IMR-90 (cell line): ENCODE measurements at regions not wholly inside any gene's neighbourhood (a gene's known extent, or its start where the extent isn't known, plus 50 kb on each side); places are given as distances from the start of the nearest gene placed in this dataset.

ENCODE experiments used
- ATAC-seq: fragments of 200-7000 bp; cut with Tn5 transposase; 2 replicates; pipeline ENCODE4 v1.9.1; 2020; ENCODE audit warnings: low read depth, mild to moderate bottlenecking, moderate library complexity
- BruUV-seq: library from RNA; stranded (reverse); fragments of 400-500 nt; replicated peaks from 2 replicates; lab custom pipeline; 2021; lab: Mats Ljungman, UMichigan
- CTCF ChIA-PET: fragments of 300-600 bp; formaldehyde crosslinking; extraction: SDS; loops from one replicate; lab custom pipeline; 2021; ENCODE audit warnings: antibody characterized with exemption; lab: Yijun Ruan, JAX
- POLR2A ChIA-PET: fragments of 300-600 bp; sonication (Branson Sonifier 250); formaldehyde crosslinking; loops from one replicate; lab custom pipeline; 2022; ENCODE audit warnings: antibody characterized with exemption; ENCODE audit not compliant: unreplicated experiment; lab: Charles Lee
- DNase-seq: peaks from one replicate; pipeline ENCODE4 v3.0.0; 2013
- H2AFZ ChIP-seq: replicated peaks from 2 replicates; pipeline ENCODE3; 2013; ENCODE audit warnings: low read length, mild to moderate bottlenecking; ENCODE audit not compliant: poor library complexity
- H2AK5ac ChIP-seq: 2 replicates; pipeline ENCODE4 v1.6.1; 2013; ENCODE audit warnings: low read depth, low read length, inconsistent platforms
- H2AK9ac ChIP-seq: replicated peaks from 2 replicates; pipeline ENCODE3; 2013; ENCODE audit warnings: mild to moderate bottlenecking, low read depth, low read length, moderate library complexity; ENCODE audit not compliant: poor library complexity
- H2BK120ac ChIP-seq: 2 replicates; pipeline ENCODE4 v1.6.1; 2013; ENCODE audit warnings: low read depth, low read length, inconsistent platforms
- H2BK15ac ChIP-seq: 3 replicates; pipeline ENCODE4 v1.6.1; 2013; ENCODE audit warnings: low read depth, low read length, inconsistent platforms
- H2BK20ac ChIP-seq: 2 replicates; pipeline ENCODE4 v1.6.1; 2013; ENCODE audit warnings: low read depth, mild to moderate bottlenecking, inconsistent platforms, low read length, moderate library complexity
- H2BK5ac ChIP-seq: 2 replicates; pipeline ENCODE4 v1.6.1; 2013; ENCODE audit warnings: mild to moderate bottlenecking, low read depth, low read length, inconsistent platforms; ENCODE audit not compliant: poor library complexity, severe bottlenecking
- H3K14ac ChIP-seq: replicated peaks from 2 replicates; pipeline ENCODE4 v1.6.1; 2013; ENCODE audit warnings: low read depth, low read length, inconsistent platforms
- H3K18ac ChIP-seq: 2 replicates; pipeline ENCODE4 v1.6.1; 2013; ENCODE audit warnings: low read depth, low read length, control low read depth
- H3K23ac ChIP-seq: 2 replicates; pipeline ENCODE4 v1.6.1; 2013; ENCODE audit warnings: low read depth, low read length, inconsistent platforms
- H3K27ac ChIP-seq: 2 replicates; pipeline ENCODE4 v1.5.1; 2013; ENCODE audit warnings: mild to moderate bottlenecking, control low read depth, low read length; ENCODE audit not compliant: insufficient read depth
- H3K27me3 ChIP-seq: 2 replicates; pipeline ENCODE4 v1.6.1; 2013; ENCODE audit warnings: low read length; ENCODE audit not compliant: control insufficient read depth, insufficient read depth
- H3K36me3 ChIP-seq: 2 replicates; pipeline ENCODE4 v1.6.1; 2013; ENCODE audit warnings: low read length, mixed read lengths; ENCODE audit not compliant: control insufficient read depth, insufficient read depth
- H3K4ac ChIP-seq: 2 replicates; pipeline ENCODE4 v1.6.1; 2013; ENCODE audit warnings: low read depth, low read length, inconsistent platforms
- H3K4me1 ChIP-seq: 2 replicates; pipeline ENCODE4 v1.6.1; 2013; ENCODE audit warnings: low read length, mixed read lengths; ENCODE audit not compliant: control insufficient read depth, insufficient read depth
- H3K4me2 ChIP-seq: 2 replicates; pipeline ENCODE4 v1.6.1; 2013; ENCODE audit warnings: low read depth, mild to moderate bottlenecking, control low read depth, low read length, moderate library complexity
- H3K4me3 ChIP-seq: 2 replicates; pipeline ENCODE4 v1.5.1; 2013; ENCODE audit warnings: low read depth, mild to moderate bottlenecking, control low read depth, low read length, moderate library complexity; ENCODE audit not compliant: insufficient read depth
- H3K56ac ChIP-seq: 2 replicates; pipeline ENCODE4 v1.6.1; 2013; ENCODE audit warnings: low read length, inconsistent platforms; ENCODE audit not compliant: insufficient read depth; ENCODE audit errors: extremely low read depth
- H3K79me1 ChIP-seq, 2 experiments: 2 replicates each; pipeline ENCODE4 v1.6.1; 2013; ENCODE audit warnings: low read length in 2 of 2, inconsistent platforms in 1 of 2, low read depth in 1 of 2
- H3K9ac ChIP-seq: 2 replicates; pipeline ENCODE4 v1.6.1; 2013; ENCODE audit warnings: low read depth, low read length, control low read depth
- H3K9me1 ChIP-seq: 2 replicates; pipeline ENCODE4 v1.6.1; 2013; ENCODE audit warnings: low read length, inconsistent platforms; ENCODE audit not compliant: insufficient read depth
- H3K9me3 ChIP-seq: 2 replicates; pipeline ENCODE4 v1.6.1; 2013; ENCODE audit warnings: low read length; ENCODE audit not compliant: control insufficient read depth, insufficient read depth
- H4K20me1 ChIP-seq: 2 replicates; pipeline ENCODE4 v1.6.1; 2013; ENCODE audit warnings: low read length, inconsistent platforms; ENCODE audit not compliant: insufficient read depth
- H4K5ac ChIP-seq: 2 replicates; pipeline ENCODE4 v1.6.1; 2013; ENCODE audit warnings: mild to moderate bottlenecking, low read depth, low read length, control low read depth
- H4K8ac ChIP-seq, 2 experiments: 2 replicates each; pipeline ENCODE4 v1.6.1; 2013; ENCODE audit warnings: low read depth in 2 of 2, low read length in 2 of 2, control low read depth in 1 of 2, inconsistent platforms in 1 of 2
- H4K91ac ChIP-seq: 2 replicates; pipeline ENCODE4 v1.6.1; 2013; ENCODE audit warnings: low read depth, low read length, inconsistent platforms; ENCODE audit not compliant: insufficient read depth
- BHLHE40 ChIP-seq: fragments of 150-350 bp; IDR thresholded peaks from 2 replicates; pipeline ENCODE4 v1.6.1; 2016; ENCODE audit warnings: mild to moderate bottlenecking, low read depth, low read length
- CHD1 ChIP-seq: IDR thresholded peaks from 2 replicates; pipeline ENCODE4 v1.6.1; 2012; ENCODE audit warnings: low read depth, low read length, improper control_type of control experiment
- ELK1 ChIP-seq: fragments of 150-350 bp; IDR thresholded peaks from 2 replicates; pipeline ENCODE4 v1.6.1; 2016; ENCODE audit warnings: low read depth, mild to moderate bottlenecking, low read length, moderate library complexity, borderline replicate concordance
- MAFK ChIP-seq: IDR thresholded peaks from 2 replicates; pipeline ENCODE4 v1.6.1; 2012; ENCODE audit warnings: low read depth, low read length, improper control_type of control experiment
- NFE2L2 ChIP-seq: fragments of 150-350 bp; IDR thresholded peaks from 2 replicates; pipeline ENCODE4 v1.6.1; 2016; ENCODE audit warnings: low read depth, mild to moderate bottlenecking, low read length
- SMC3 ChIP-seq: fragments of 150-350 bp; IDR thresholded peaks from 2 replicates; pipeline ENCODE4 v1.6.1; 2016; ENCODE audit warnings: low read depth, mild to moderate bottlenecking, antibody characterized with exemption, low read length, moderate library complexity
- WGBS, 2 experiments: methylation state at CpG; one replicate each; pipeline versions ENCODE4 v1.1.5 to v1.1.7; 2013; ENCODE audit warnings: missing lambda C conversion rate in 2 of 2; ENCODE audit not compliant: insufficient read length in 1 of 2; ENCODE audit errors: extremely low coverage in 2 of 2; 5-methylcytosine and 5-hydroxymethylcytosine counted together
- dilution Hi-C: fragments of 300-500 bp; cut with HindIII; formaldehyde crosslinking; loops from one replicate; pipeline ENCODE4 v1.14.3; 2018; ENCODE audit warnings: low sequenced_read_pairs; ENCODE audit not compliant: unreplicated experiment
- in situ Hi-C: fragments of 300-500 bp; cut with MboI; formaldehyde crosslinking; loops from 3 replicates; pipeline ENCODE4 v1.14.3; 2019; ENCODE audit warnings: low sequenced_read_pairs, inconsistent platforms, mixed read lengths
- intact Hi-C: fragments of 100-400 bp; cut with micrococcal nuclease; formaldehyde crosslinking; loops from 2 replicates; pipeline ENCODE4 v1.10.0; 2022

GRCh38 chr1:56413671-56414199, 165.6 kb downstream of the PLPP3 start:
- no peaks in the 10 kb centered on the region for H3K79me1 ChIP-seq
- H3K14ac ChIP-seq = no peak overlapping the region; the same call in 1 of the 2 replicates
- TF ChIP-seq BHLHE40 (no peak), CHD1 (no peak), SMC3 (no peak), NFE2L2 (no peak), ELK1 (no peak), MAFK (no peak)
- H4K20me1 ChIP-seq = no peaks in the 10 kb centered on the region
- H3K4me3 ChIP-seq = no peak overlapping the region
- no peaks in the 10 kb centered on the region for H3K36me3 ChIP-seq
- no peak overlapping the region for H3K4ac ChIP-seq
- dilution Hi-C loops (no loop called here), intact Hi-C loops (no loop called here), in situ Hi-C loops (no loop called here)
- ATAC-seq = no peak
- H3K4me1 ChIP-seq = peaks cover 9% of the 10 kb centered on the region
- H4K8ac ChIP-seq = no peak overlapping the region
- H2AK5ac ChIP-seq = peak overlapping the region; percentile 8; the same call in 1 of the 2 replicates
- POLR2A ChIA-PET = no interaction called here
- WGBS, 2 experiments = 75% methylated on average over 5 of the region's 7 CpGs; no CpG with 5 or more reads in 1 of the 2 experiments
- DNase-seq = no peak
- no peaks in the 10 kb centered on the region for H3K9me3 ChIP-seq
- no TSS peak for BruUV-seq
- H2BK5ac ChIP-seq = no peak overlapping the region
- H4K91ac ChIP-seq = no peak overlapping the region
- H3K56ac ChIP-seq = no peak overlapping the region
- no peaks in the 10 kb centered on the region for H3K27me3 ChIP-seq
- H3K9ac ChIP-seq = no peak overlapping the region
- peaks cover 10% of the 10 kb centered on the region; the same call in 1 of the 2 replicates for H3K9me1 ChIP-seq
- H3K23ac ChIP-seq = no peak overlapping the region
- H2BK15ac ChIP-seq = no peak overlapping the region; the same call in 2 of the 3 replicates
- no peak overlapping the region for H2BK20ac ChIP-seq
- no peak overlapping the region for H3K18ac ChIP-seq
- H3K4me2 ChIP-seq = no peak overlapping the region
- no peak overlapping the region for H2AK9ac ChIP-seq
- H3K27ac ChIP-seq = no peak overlapping the region
- peak overlapping the region; percentile 12 for H2AFZ ChIP-seq
- no peak overlapping the region for H2BK120ac ChIP-seq
- CTCF ChIA-PET = no interaction called here
- no peak overlapping the region for H4K5ac ChIP-seq
